ENCODE measurements at regions not wholly inside any gene's neighbourhood (a gene's known extent, or its start where the extent isn't known, plus 50 kb on each side); places are given as distances from the start of the nearest gene placed in this dataset.

- TF ChIP-seq POLR2A (IDR thresholded peaks at IDR 0.05), result no peak
- TF ChIP-seq CTCF (IDR thresholded peaks at IDR 0.05), result no peak
Measured at GRCh38 chr21:34198231-34199120, 125.1 kb downstream of the MRPS6 start.

Measured in uterus (tissue), 2 donors.